ENCODE measurements at regions not wholly inside any gene's neighbourhood (a gene's known extent, or its start where the extent isn't known, plus 50 kb on each side); places are given as distances from the start of the nearest gene placed in this dataset.

DNA sequence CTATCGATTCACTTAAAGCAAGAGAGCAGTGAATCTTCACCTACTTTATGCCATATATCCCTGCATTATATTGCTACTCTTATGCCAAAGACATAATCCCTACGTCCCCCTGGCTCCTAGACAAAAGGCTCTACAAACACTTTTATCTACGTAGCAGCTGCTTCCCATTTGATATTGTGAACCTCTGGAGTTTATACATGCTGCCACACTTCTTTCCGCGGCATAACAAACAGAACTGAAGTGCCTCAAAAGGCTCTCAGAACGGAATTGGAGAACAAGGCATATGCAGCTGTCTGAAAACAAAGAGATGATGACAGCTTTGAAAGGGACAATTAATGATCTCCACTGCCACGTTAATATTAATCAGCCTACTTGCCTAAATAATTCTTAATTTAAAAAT lies 985.6 kb upstream of the LRRN3 start:
- TF ChIP-seq, protein P1, sequence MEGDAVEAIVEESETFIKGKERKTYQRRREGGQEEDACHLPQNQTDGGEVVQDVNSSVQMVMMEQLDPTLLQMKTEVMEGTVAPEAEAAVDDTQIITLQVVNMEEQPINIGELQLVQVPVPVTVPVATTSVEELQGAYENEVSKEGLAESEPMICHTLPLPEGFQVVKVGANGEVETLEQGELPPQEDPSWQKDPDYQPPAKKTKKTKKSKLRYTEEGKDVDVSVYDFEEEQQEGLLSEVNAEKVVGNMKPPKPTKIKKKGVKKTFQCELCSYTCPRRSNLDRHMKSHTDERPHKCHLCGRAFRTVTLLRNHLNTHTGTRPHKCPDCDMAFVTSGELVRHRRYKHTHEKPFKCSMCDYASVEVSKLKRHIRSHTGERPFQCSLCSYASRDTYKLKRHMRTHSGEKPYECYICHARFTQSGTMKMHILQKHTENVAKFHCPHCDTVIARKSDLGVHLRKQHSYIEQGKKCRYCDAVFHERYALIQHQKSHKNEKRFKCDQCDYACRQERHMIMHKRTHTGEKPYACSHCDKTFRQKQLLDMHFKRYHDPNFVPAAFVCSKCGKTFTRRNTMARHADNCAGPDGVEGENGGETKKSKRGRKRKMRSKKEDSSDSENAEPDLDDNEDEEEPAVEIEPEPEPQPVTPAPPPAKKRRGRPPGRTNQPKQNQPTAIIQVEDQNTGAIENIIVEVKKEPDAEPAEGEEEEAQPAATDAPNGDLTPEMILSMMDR (IDR thresholded peaks at IDR 0.05; ENCODE audit: control extremely low read depth, extremely low read depth) = no peak
- DNase-seq (peak in 2 of 3 donors; percentile 20 to 63), ATAC-seq (ENCODE audit: insufficient read depth, low FRiP score) (no peak)
- no peak overlapping the region for H3K27ac ChIP-seq (ENCODE audit: low read depth in 1 of 2, low read length in 1 of 2)
- no peaks in the 10 kb centered on the region for H3K27me3 ChIP-seq (ENCODE audit: control insufficient read depth in 3 of 3, insufficient read depth in 3 of 3, low read length in 2 of 3)
- peaks cover 0 to 6% (median 0%) of the 10 kb centered on the region in 5 donors for H3K4me1 ChIP-seq (ENCODE audit: control insufficient read depth in 5 of 5, insufficient read depth in 5 of 5, low read length in 5 of 5)
- H3K9ac ChIP-seq (ENCODE audit: insufficient read depth in 1 of 2, low read length in 2 of 2) = no peak overlapping the region
- 30 to 44% methylated on average over 7 of the region's 7 CpGs for WGBS, 2 donors
- no peaks in the 10 kb centered on the region for H3K36me3 ChIP-seq (ENCODE audit: control insufficient read depth in 4 of 4, insufficient read depth in 4 of 4, low read length in 4 of 4)
- peaks cover 0 to 5% (median 0%) of the 10 kb centered on the region in 4 donors for H3K9me3 ChIP-seq (ENCODE audit: control insufficient read depth in 4 of 4, insufficient read depth in 3 of 4, low read length in 3 of 4)
- H3K4me3 ChIP-seq = no peak overlapping the region

DNA sequence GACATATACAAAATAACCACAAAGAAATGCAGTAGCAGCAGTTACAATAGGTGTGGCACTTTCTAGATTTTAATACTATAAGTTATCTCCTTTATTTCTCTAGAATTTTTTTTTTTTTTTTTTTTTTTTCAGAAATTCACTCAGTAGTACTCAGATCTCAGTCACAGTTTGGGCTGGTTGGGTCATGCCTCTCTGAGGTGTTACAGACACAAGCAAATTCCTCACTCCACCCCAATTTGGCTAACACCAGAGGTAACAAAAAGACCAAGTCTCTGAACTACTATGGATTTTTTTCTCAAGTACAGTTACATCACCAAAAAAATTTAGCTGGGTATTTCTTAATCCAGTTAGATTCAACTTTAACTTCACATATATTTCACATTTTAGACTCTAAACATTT lies 985.1 kb upstream of the LRRN3 start:
- DNase-seq = no peak
- no peak for ATAC-seq (ENCODE audit: insufficient read depth, low FRiP score)
- H3K4me3 ChIP-seq = no peak overlapping the region
- H3K9me3 ChIP-seq (ENCODE audit: control insufficient read depth in 4 of 4, insufficient read depth in 3 of 4, low read length in 3 of 4) = peaks cover 0 to 5% (median 0%) of the 10 kb centered on the region in 4 donors
- H3K36me3 ChIP-seq (ENCODE audit: control insufficient read depth in 4 of 4, insufficient read depth in 4 of 4, low read length in 4 of 4) = no peaks in the 10 kb centered on the region
- no peaks in the 10 kb centered on the region for H3K27me3 ChIP-seq (ENCODE audit: control insufficient read depth in 3 of 3, insufficient read depth in 3 of 3, low read length in 2 of 3)
- H3K27ac ChIP-seq (ENCODE audit: low read depth in 1 of 2, low read length in 1 of 2) = no peak overlapping the region
- TF ChIP-seq, protein P1 (IDR thresholded peaks at IDR 0.05; ENCODE audit: control extremely low read depth, extremely low read depth) = no peak
- H3K9ac ChIP-seq (ENCODE audit: insufficient read depth in 1 of 2, low read length in 2 of 2) = no peak overlapping the region
- H3K4me1 ChIP-seq (ENCODE audit: control insufficient read depth in 5 of 5, insufficient read depth in 5 of 5, low read length in 5 of 5) = peaks cover 0 to 6% (median 0%) of the 10 kb centered on the region in 5 donors

DNA sequence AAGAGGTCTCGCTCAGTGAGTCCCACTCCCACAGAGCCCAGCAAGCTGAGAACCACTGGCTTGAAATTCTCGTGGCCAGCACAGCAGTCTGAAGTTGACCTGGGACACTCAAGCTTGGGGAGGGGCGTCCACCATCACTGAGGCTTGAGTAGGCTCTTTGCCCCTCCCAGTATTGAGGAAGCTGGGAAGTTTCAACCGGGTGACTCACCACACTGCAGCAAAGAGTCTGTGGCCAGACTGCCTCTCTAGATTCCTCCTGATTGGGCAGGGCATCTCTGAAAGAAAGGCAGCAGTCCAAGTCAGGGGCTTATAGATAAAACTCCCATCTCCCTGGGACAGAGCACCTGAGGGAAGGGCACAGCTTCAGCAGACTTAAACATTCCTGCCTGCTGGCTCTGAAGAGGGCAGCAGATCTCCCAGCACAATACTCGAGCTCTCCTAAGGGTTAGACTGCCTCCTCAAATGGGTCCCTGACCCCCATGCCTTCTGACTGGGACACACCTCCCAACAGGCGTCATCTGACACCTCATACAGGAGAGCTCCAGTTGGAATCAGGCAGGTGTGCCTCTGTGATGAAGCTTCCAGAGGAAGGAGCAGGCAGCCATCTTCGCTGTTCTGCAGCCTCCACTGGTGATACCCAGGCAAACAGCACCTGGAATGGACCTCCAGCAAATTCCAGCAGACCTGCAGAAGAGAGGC lies 970.9 kb upstream of the LRRN3 start:
- TF ChIP-seq, protein P1 (IDR thresholded peaks at IDR 0.05; ENCODE audit: control extremely low read depth, extremely low read depth) = no peak
- no peaks in the 10 kb centered on the region for H3K4me1 ChIP-seq (ENCODE audit: control insufficient read depth in 5 of 5, insufficient read depth in 5 of 5, low read length in 5 of 5)
- ATAC-seq (ENCODE audit: insufficient read depth, low FRiP score) (no peak), DNase-seq (no peak)
- no peak overlapping the region for H3K27ac ChIP-seq (ENCODE audit: low read depth in 1 of 2, low read length in 1 of 2)
- WGBS, 2 donors = 77 to 80% methylated on average over 7 of the region's 7 CpGs
- H3K36me3 ChIP-seq (ENCODE audit: control insufficient read depth in 4 of 4, insufficient read depth in 4 of 4, low read length in 4 of 4) = no peaks in the 10 kb centered on the region
- H3K4me3 ChIP-seq = no peak overlapping the region
- H3K27me3 ChIP-seq (ENCODE audit: control insufficient read depth in 3 of 3, insufficient read depth in 3 of 3, low read length in 2 of 3) = no peaks in the 10 kb centered on the region
- H3K9ac ChIP-seq (ENCODE audit: insufficient read depth in 1 of 2, low read length in 2 of 2) = no peak overlapping the region
- peaks cover 0 to 3% (median 0%) of the 10 kb centered on the region in 4 donors for H3K9me3 ChIP-seq (ENCODE audit: control insufficient read depth in 4 of 4, insufficient read depth in 3 of 4, low read length in 3 of 4)

DNA sequence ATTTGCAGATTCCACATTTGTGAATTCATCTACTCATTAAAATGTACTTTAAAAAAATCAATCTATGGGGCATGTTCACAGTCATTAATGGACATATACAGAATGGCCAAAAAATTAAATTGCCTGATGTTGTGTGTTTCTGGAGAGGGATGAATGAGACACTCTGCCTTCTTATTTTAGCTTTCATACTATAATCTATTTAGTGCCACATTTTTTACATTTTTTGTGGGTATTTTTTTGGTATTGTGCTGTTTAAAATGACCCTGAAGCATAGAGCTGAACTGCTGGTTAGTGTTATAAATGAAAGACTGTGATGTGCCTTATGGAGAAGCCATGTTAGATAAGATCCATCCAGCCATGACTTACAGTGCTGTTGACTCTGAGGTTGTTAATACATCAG lies 961.8 kb upstream of the LRRN3 start:
- no peak overlapping the region for H3K4me3 ChIP-seq
- TF ChIP-seq, protein P1 (IDR thresholded peaks at IDR 0.05; ENCODE audit: control extremely low read depth, extremely low read depth) = no peak
- no peaks in the 10 kb centered on the region for H3K4me1 ChIP-seq (ENCODE audit: control insufficient read depth in 5 of 5, insufficient read depth in 5 of 5, low read length in 5 of 5)
- no peaks in the 10 kb centered on the region for H3K27me3 ChIP-seq (ENCODE audit: control insufficient read depth in 3 of 3, insufficient read depth in 3 of 3, low read length in 2 of 3)
- ATAC-seq (ENCODE audit: insufficient read depth, low FRiP score) (no peak), DNase-seq (peak in 2 of 3 donors; percentile 18 to 19)
- no peak overlapping the region for H3K27ac ChIP-seq (ENCODE audit: low read depth in 1 of 2, low read length in 1 of 2)
- no peaks in the 10 kb centered on the region for H3K36me3 ChIP-seq (ENCODE audit: control insufficient read depth in 4 of 4, insufficient read depth in 4 of 4, low read length in 4 of 4)
- no peak overlapping the region for H3K9ac ChIP-seq (ENCODE audit: insufficient read depth in 1 of 2, low read length in 2 of 2)
- no peaks in the 10 kb centered on the region for H3K9me3 ChIP-seq (ENCODE audit: control insufficient read depth in 4 of 4, insufficient read depth in 3 of 4, low read length in 3 of 4)
